ENCODE measurements at regions not wholly inside any gene's neighbourhood (a gene's known extent, or its start where the extent isn't known, plus 50 kb on each side); places are given as distances from the start of the nearest gene placed in this dataset.

- in situ Hi-C loops (cut with HindIII; ENCODE audit: low pct_ligation_motif_present, low pct_unique_long_range_greater_than_20kb, low sequenced_read_pairs), result no loop called here
- no peak for DNase-seq
Measured at GRCh38 chr4:38576767-38577166, 87.2 kb upstream of the KLF3 start.

DNA sequence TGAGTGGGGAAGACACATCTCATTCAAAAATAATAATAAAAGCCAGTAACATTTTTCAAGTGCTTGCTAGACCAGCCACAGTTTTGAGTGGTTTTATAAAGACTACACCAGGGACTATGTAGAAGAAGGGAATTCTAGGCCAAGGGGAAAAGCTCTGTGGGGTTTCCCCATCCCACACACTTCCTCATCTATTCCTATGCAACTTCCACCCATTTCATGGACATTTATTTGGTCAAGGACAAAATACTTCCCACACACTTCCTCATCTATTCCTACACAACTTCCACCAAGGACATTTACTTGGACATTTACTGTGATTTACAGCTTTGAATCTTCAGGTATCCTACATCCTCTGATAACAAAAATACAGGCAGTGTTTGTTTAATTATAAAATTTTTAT is 86.5 kb upstream of the KLF3 start:
- in situ Hi-C loops (cut with HindIII; ENCODE audit: low pct_ligation_motif_present, low pct_unique_long_range_greater_than_20kb, low sequenced_read_pairs), result no loop called here
- no peak for DNase-seq

DNA sequence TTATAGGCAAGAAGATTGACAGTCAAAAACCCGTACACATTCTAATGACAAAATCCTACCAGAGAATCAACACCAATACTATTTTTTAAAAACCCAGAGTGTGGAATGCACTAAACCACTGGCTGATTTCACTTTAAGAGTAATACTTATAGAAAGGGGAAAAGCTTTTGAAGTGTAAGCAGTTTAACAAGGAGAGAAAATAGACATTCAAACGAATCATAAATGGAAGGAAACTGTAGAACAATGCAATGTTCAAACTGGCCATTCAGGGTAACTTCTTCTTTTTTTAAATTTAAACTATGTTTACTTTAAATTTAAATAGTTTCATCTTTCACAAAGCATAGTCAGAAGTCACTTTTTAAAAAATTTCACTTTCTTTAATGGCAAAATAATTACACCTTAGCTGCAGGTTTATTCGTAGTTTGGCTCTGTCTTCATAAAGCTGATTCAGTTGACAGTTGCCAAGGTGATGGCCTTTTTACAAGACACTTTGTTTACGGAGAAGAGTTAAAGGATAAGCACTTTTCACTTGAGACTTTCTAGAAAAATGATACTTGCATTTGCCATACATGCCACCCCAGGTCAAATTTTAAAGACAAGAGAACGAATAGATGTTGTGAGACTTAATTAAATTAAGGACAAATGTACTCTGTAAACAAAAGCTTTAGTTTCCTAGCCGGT is 82.4 kb upstream of the KLF3 start:
- DNase-seq, result no peak
- in situ Hi-C loops (cut with HindIII; ENCODE audit: low pct_ligation_motif_present, low pct_unique_long_range_greater_than_20kb, low sequenced_read_pairs), result no loop called here

DNA sequence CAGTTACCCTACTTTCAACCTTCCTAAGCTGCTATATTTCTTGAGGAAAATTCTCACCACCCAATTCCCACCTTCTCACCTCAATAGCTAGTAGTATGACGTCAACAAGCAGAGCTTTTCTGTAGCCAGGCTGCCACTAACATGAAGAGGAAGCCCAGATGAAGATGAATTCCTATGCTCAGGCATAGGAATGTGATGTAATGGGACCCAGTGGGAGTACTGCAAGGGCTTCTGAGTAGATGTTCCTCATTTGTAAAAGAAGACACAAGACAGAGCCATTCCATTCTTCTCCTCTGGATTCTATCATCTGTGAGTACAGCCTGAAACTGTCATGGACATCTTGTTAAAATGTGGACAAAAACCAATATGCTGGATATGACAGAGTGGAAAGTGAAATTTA is 81.6 kb upstream of the KLF3 start:
- DNase-seq, result no peak
- in situ Hi-C loops (cut with HindIII; ENCODE audit: low pct_ligation_motif_present, low pct_unique_long_range_greater_than_20kb, low sequenced_read_pairs), result no loop called here

DNA sequence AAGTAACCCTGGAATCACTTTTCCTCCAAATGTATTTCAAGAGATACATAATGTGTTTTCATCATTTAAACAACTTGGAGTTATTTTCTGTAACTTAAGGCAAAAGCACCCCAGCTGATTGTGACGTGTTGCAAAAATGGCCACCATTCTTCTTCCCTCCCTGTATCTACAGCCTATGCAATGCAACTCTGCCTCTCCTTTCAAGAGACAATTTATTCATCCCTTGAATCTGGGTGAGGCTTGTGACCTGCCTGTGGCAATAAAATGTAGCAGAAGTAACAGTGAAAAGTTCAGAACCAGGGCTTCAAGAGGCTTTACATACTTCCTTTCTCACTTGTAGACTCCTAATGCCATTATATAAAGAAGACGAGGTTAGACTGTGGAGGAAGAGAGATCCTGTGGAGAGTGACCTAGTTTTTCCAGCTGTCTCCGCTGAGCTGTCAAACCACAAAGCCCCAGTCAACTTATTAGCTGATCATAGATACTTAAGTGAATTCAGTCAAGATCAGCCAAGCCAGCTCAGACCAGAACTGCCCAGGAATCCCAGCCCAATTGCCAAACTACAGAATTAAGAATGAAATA is 81.0 kb upstream of the KLF3 start:
- no peak for DNase-seq
- in situ Hi-C loops (cut with HindIII; ENCODE audit: low pct_ligation_motif_present, low pct_unique_long_range_greater_than_20kb, low sequenced_read_pairs), result no loop called here

- in situ Hi-C loops (cut with HindIII; ENCODE audit: low pct_ligation_motif_present, low pct_unique_long_range_greater_than_20kb, low sequenced_read_pairs), result no loop called here
- no peak for DNase-seq
Measured at GRCh38 chr4:38585871-38586270, 78.1 kb upstream of the KLF3 start.

- DNase-seq, result no peak
- in situ Hi-C loops (cut with HindIII; ENCODE audit: low pct_ligation_motif_present, low pct_unique_long_range_greater_than_20kb, low sequenced_read_pairs), result no loop called here
Measured at GRCh38 chr4:38587106-38587505, 76.9 kb upstream of the KLF3 start.

DNA sequence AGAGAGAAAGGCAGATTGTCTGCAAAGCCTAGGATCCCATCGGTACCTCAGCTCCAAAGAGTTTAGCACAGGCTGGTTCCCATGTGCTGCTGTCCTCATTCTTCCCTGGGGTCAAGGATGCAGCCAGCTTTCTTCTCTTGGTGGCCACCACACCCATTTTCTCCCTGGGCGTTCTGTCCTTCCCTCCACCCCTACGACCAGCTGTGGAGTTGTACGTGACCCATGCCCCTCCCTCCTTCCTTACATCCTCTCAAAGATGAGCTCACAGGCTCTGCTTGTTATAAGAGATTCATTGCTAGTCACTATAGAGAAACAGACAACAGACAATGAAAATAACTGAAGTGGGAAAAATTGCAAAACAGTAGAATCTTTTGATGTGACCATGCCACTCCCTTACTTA is 74.0 kb upstream of the KLF3 start:
- DNase-seq, result no peak
- in situ Hi-C loops (cut with HindIII; ENCODE audit: low pct_ligation_motif_present, low pct_unique_long_range_greater_than_20kb, low sequenced_read_pairs), result no loop called here

DNA sequence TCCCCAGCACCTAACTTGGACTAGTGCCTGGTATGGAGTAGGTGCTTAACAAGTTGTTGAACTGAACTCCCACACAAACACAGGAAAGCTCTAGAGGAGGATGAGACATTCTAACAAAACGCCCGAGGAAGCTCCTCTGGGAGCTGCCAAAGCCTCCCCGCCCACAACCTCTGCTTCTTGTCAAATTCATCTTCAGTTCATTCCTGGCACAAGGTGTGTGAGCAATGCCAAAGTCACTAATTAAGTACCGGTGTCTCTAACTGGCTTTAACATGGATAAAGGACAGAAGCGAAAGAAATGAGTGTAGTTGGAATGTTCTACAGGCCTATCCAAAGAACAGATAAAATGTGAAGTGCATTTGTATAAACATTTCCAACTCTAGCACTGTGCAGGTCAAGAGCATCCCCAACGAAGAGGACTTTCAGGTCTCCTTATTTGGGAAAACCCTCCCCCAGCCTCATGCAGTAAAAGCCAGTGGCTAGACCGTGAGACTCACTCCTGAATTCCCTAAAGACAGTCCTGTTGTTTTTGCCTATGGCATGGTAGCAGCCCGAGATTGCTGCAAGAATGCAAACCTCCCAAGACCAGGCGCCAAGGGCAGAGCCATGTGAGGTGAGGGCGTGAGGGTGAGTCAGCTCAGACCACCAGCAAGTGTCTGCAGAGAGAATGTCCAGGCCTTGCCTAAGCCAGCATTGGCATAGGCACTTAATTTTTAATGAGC is 72.2 kb upstream of the KLF3 start:
- no peak for DNase-seq
- in situ Hi-C loops (cut with HindIII; ENCODE audit: low pct_ligation_motif_present, low pct_unique_long_range_greater_than_20kb, low sequenced_read_pairs), result no loop called here

- in situ Hi-C loops (cut with HindIII; ENCODE audit: low pct_ligation_motif_present, low pct_unique_long_range_greater_than_20kb, low sequenced_read_pairs), result no loop called here
- no peak for DNase-seq
Measured at GRCh38 chr4:38598489-38598888, 65.5 kb upstream of the KLF3 start.

DNA sequence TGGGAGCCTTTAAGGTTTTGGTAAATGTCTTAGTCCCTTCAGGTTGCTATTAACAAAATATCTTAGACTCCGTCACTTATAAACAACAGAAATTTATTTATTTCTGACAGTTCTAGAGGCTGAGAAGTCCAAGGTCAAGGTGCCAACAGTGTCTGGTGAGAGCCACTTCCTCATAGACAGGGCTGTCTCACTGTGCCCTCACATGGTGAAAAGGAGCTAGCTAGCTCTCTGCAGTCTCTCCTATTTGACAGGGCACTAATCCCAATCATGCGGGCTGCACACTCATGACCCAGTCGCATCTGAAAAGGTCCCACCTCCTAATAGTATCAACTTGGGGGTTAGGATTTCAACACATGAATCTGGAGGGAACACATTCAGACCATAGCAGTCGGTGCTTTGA is 63.4 kb upstream of the KLF3 start:
- DNase-seq, result no peak
- in situ Hi-C loops (cut with HindIII; ENCODE audit: low pct_ligation_motif_present, low pct_unique_long_range_greater_than_20kb, low sequenced_read_pairs), result no loop called here

- no peak for DNase-seq
- in situ Hi-C loops (cut with HindIII; ENCODE audit: low pct_ligation_motif_present, low pct_unique_long_range_greater_than_20kb, low sequenced_read_pairs), result no loop called here
Measured at GRCh38 chr4:38601244-38601915, 62.6 kb upstream of the KLF3 start.

DNA sequence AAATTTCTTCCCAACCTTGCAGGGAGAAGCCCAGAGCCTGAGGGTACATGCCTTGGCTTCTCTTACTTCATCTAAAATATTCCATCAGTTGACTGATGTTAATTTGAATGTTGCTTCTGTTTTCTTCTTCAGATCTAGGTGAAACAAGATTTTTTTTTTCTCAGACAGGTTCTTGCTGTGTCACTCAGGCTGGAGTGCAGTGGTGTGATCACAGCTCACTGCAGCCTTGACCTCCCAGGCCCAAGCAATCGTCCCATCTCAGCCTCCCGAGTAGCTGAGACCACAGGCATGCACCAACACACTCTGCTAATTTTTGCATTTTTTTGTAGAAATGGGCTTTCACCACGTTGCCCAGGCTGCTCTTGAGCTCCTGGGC is 62.1 kb upstream of the KLF3 start:
- in situ Hi-C loops (cut with HindIII; ENCODE audit: low pct_ligation_motif_present, low pct_unique_long_range_greater_than_20kb, low sequenced_read_pairs), result no loop called here
- DNase-seq, result no peak

DNA sequence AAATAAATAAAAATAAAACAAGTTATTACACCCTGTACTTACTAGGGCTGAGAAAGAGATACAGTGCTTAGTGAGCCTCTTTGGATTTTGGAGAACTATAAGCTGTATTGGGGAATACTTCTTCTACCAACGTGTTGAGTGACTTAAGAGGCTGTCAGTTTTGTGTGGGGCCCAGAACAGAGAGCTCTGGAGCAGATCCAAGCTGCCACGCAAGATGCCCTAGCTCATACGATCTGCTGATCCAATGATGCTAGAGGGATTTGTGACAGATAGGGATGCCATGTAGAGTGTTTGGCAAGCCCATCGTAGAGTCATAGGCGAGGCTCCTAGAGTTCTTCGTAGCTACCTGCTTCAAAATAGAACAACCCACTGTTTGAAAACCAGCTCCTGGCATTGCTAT is 60.3 kb upstream of the KLF3 start:
- no peak for DNase-seq
- in situ Hi-C loops (cut with HindIII; ENCODE audit: low pct_ligation_motif_present, low pct_unique_long_range_greater_than_20kb, low sequenced_read_pairs), result no loop called here

DNA sequence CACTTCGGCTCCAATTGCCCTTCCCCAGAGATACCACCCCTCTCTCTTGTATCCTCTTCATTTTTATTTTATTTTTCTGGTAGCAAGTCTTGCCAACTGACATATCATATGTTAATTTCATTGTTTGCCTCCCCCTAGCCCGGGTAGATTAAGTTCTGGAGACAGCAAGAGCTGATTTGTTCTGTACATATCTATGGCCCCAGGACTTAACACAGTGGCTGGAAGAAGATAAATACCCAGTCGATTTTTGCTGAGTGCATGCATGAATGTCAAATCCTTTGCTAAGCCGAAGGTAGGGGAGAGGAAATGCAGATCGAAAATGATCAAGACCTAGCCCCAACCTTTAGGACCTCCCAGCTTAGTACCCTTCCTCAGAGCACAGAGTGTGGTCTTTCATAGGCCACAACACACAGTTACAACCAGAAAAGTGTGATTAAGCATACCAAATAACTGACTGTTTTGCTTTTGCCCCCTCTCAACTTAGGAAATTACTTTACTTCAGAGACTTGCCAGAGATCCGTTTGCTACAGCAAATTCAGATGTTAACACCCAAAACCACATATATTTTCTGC is 58.7 kb upstream of the KLF3 start:
- DNase-seq, result no peak
- in situ Hi-C loops (cut with HindIII; ENCODE audit: low pct_ligation_motif_present, low pct_unique_long_range_greater_than_20kb, low sequenced_read_pairs), result no loop called here

- no peak for DNase-seq
Measured at GRCh38 chr4:38605753-38606586, 58.0 kb upstream of the KLF3 start.

DNA sequence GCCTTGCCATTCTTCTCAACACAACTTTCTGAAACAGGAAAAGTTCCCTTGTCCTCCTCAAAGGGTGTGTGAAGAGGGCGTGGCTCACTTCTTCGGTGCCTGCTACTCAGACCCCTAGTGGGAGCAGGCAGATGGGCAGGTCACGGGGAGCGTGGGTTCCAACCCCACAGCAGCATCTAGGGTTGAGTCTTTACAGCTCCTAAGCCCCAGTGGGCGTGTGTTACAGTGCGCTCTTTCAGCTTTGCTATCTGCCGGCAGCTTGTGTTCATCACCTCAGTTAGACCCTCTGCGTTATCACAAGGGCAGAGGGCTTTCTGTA is 57.5 kb upstream of the KLF3 start:
- in situ Hi-C loops (cut with HindIII; ENCODE audit: low pct_ligation_motif_present, low pct_unique_long_range_greater_than_20kb, low sequenced_read_pairs), result no loop called here
- no peak for DNase-seq

More at GRCh38 chr4:38605753-38606586, 58.0 kb upstream of the KLF3 start:
- in situ Hi-C loops (cut with HindIII; ENCODE audit: low pct_ligation_motif_present, low pct_unique_long_range_greater_than_20kb, low sequenced_read_pairs), result no loop called here

GRCh38 chr4:38609614-38610013 is 54.4 kb upstream of the KLF3 start:
- in situ Hi-C loops (cut with HindIII; ENCODE audit: low pct_ligation_motif_present, low pct_unique_long_range_greater_than_20kb, low sequenced_read_pairs), result no loop called here
- no peak for DNase-seq

DNA sequence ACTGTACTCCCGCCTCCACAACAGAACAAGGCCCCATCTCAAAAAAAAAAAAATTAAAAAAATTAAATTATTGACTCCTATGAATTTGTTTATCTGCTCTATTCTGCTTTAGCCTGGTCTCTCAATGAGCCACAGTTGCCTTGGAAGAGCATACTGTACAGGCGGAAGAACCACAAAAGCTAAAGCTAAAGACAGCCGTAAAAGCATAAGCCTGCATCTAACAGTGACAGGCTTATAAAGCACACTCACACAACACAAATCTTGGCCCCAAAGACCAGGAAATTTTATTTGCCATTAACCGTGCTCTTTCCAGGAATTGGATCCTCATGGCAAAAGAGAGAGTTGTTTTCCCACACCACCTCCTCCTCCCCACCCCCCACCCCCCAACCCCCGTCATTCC is 53.5 kb upstream of the KLF3 start:
- in situ Hi-C loops (cut with HindIII; ENCODE audit: low pct_ligation_motif_present, low pct_unique_long_range_greater_than_20kb, low sequenced_read_pairs), result no loop called here
- no peak for DNase-seq
